ENCODE measurements at regions not wholly inside any gene's neighbourhood (a gene's known extent, or its start where the extent isn't known, plus 50 kb on each side); places are given as distances from the start of the nearest gene placed in this dataset.

GRCh38 chr20:52727740-52728456, 244.3 kb upstream of the TSHZ2 start:
- DNase-seq (ENCODE audit: low spot score): no peak

- DNase-seq (ENCODE audit: low spot score): no peak
Observed at GRCh38 chr20:52724541-52724940, 247.6 kb upstream of the TSHZ2 start.

DNA sequence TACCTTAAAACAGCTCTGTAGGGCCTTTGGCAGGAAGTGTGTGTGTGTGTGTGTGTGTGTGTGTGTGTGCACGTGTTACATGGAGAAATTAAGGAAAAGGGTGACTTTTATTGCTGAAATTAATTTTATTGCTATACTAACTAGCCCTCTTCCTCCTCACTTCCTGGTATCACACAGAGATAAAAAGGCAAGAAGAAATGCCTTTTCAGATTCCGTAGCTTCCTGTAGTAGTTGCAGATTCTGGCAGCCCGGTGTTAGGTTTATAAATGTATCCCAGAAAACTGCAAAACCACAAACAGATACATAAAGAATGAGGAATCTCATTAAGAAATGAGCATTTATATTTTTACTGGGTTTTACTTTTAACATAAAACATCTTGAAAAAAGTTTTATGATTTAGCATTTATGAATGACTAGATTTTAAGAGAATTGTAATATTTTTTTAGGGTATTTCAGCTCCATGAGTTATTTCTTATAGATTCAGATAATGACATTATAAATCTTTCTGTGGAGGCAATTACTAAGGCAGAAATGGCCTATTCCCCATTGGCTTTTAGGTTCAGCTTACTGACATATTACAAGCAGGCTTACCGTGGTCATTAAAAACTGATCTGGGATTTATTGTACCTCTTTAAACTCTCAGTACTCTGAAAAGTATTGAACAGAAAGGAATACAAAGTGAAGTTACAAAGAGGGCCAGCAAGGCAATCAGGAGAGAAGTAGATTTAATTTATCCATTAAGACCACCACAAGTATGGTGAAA, 249.1 kb upstream of the TSHZ2 start:
- no peak for DNase-seq (ENCODE audit: low spot score)

DNA sequence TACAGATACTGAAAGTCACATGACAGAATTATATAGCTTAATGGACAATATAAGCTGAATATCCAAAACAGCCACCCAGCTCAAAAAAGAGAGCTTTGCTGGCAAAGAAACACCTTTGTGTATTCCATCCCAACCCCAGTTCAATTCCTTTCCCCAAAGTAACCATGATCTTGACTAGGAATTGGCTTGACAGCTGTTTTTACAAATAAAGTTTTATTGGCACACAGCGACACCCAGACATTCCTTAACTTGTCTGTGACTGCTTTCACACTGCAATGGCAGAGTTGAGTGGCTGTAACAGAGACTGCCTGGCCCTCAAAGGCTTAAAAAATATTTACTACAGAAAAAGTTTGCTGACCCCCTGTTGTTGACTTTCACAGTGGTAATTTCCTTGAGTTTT, 264.0 kb upstream of the TSHZ2 start:
- DNase-seq (ENCODE audit: low spot score): no peak

GRCh38 chr20:52704553-52704952, 267.6 kb upstream of the TSHZ2 start:
- DNase-seq (ENCODE audit: low spot score): no peak

GRCh38 chr20:52688345-52688744, 283.8 kb upstream of the TSHZ2 start:
- DNase-seq (ENCODE audit: low spot score): no peak

GRCh38 chr20:52684905-52685304, 287.3 kb upstream of the TSHZ2 start:
- no peak for DNase-seq (ENCODE audit: low spot score)

GRCh38 chr20:52684176-52684575, 288.0 kb upstream of the TSHZ2 start:
- DNase-seq (ENCODE audit: low spot score): no peak

GRCh38 chr20:52683761-52684160, 288.4 kb upstream of the TSHZ2 start:
- no peak for DNase-seq (ENCODE audit: low spot score)

- no peak for DNase-seq (ENCODE audit: low spot score)
Observed at GRCh38 chr20:52682237-52682636, 289.9 kb upstream of the TSHZ2 start.

- DNase-seq (ENCODE audit: low spot score): no peak
Observed at GRCh38 chr20:52681288-52681687, 290.9 kb upstream of the TSHZ2 start.

GRCh38 chr20:52677216-52677615, 294.9 kb upstream of the TSHZ2 start:
- DNase-seq (ENCODE audit: low spot score): no peak

- no peak for DNase-seq (ENCODE audit: low spot score)
Observed at GRCh38 chr20:52676283-52676995, 295.7 kb upstream of the TSHZ2 start.

DNA sequence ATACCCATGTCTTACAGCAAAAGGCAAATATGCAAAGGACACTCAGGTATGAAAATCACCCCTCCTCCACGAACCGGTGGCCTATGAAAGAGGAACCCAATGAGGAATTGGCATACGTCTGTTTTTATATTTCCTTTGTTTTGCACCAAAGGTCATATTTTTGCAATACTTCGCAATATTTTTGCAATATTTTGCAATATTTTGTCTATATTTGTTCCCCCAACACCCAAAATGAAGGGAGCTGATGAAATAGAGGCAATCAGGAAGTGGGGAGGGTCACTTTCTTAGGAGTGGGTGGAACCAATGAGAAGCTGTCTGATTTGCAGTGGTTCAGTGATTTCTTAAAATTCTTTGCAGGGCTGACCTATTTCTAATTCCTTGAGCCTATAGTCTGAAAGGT, 296.8 kb upstream of the TSHZ2 start:
- no peak for DNase-seq (ENCODE audit: low spot score)

GRCh38 chr20:52668626-52669025, 303.5 kb upstream of the TSHZ2 start:
- DNase-seq (ENCODE audit: low spot score): no peak

DNA sequence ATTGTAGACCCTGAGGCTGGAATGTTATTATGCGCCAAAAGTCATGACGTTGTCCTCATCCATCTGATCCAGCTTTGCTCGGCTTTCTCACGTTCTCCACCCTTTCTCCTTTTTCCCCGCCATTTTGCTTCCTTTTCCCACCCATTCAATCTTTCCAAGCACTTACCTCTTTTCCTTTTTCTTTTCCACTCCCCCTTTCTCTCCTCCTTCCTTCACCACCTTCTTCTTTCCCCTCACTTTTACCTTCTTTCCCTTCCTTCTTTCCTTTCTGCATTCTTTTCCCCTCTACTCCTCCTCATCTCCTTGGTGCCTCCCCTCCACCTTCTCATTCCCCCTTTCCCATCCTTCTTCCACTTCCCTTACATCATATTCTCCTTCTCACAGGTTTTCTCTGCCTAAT, 304.8 kb upstream of the TSHZ2 start:
- no peak for DNase-seq (ENCODE audit: low spot score)

- DNase-seq (ENCODE audit: low spot score): no peak
Observed at GRCh38 chr20:52665441-52665840, 306.7 kb upstream of the TSHZ2 start.

DNA sequence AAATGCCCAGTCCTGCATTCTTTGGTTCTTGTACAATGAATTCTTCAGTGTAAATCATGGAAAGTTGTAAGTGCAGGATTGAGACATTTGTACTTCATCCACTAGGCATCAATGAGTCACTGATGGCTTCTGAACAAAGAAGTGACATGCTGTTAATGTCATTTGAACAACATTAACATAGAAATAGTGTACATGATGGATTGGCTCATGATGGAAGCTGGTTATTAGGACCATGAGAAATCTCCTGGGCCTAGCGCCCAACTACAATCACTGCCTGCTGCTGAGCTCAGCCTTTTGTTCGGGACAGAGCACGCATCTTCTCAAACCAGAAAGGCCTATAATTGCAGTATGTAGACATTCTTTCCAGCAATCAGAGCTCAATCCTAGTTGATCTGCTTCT, 316.8 kb upstream of the TSHZ2 start:
- no peak for DNase-seq (ENCODE audit: low spot score)

DNA sequence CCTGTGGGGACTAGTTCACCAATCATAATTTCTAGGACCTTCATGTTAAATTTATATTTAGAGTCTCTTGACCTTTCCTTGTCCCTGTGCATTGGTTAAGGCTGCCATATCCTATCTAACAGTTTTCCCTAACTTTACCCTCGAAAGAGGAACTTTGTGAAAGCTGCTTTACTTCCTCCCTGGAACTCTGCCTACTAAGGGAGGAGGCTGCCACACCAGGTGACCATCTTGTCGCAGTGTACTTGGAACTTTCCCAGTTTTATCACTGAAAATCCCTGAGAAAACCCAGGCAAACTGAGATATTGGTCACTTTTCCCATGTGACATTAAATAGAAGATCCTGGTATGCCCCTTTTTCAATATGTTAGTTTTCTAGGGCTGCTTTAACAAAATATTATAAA, 317.6 kb upstream of the TSHZ2 start:
- no peak for DNase-seq (ENCODE audit: low spot score)

GRCh38 chr20:52652271-52652670, 319.9 kb upstream of the TSHZ2 start:
- no peak for DNase-seq (ENCODE audit: low spot score)

GRCh38 chr20:52649727-52650126, 322.4 kb upstream of the TSHZ2 start:
- DNase-seq (ENCODE audit: low spot score): no peak

DNA sequence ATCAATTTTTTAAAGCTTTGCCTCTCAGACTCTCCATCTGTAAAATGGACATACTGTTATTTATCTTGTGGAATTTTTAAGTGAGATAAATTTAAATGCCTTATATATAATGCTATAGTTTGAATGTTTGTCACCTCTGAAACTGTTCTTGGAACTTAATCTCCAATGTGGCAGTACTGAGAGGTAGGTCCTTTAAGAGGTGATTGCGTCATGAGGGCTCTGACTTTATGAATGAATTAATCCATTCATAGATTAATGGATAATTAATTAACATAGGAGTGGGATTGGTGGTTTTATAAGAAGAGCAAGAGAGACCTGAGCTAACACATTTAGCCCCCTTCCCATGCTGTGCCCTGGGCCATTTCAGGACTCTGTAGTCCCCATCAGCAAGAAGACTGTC, 326.3 kb upstream of the TSHZ2 start:
- DNase-seq (ENCODE audit: low spot score): no peak

DNA sequence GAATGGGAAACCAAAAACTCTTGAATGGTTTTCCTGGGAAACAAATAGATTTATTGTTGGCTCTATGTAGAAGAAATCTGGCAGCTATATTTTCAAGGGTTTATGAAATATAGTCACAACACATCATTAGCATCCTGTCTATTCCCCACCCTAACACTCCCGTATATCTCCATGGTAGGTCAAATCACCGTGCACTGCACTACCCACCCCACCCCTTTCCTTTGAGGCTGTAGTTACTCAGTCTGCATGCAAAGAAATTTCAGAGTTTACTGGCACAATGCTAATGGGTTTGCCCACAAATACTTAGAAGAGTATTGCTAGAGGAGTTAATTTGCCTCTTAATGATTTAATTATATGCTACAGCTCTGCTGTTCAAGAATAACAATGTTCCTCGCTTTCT, 329.1 kb upstream of the TSHZ2 start:
- no peak for DNase-seq (ENCODE audit: low spot score)
